ENCODE measurements at regions not wholly inside any gene's neighbourhood (a gene's known extent, or its start where the extent isn't known, plus 50 kb on each side); places are given as distances from the start of the nearest gene placed in this dataset.
"Not testable (repeated sequence)": the region's sequence is repeated elsewhere in the genome, so short reads cannot be mapped to it uniquely, and the experiment has no call there.

GRCh38 chr14:105947599-105947998 is 421.2 kb downstream of the TMEM121 start:
- no peaks in the 10 kb centered on the region for H3K27me3 Mint-ChIP-seq (ENCODE audit: insufficient read depth, unreplicated experiment)
- no peak overlapping the region for H3K27ac Mint-ChIP-seq (ENCODE audit: unreplicated experiment)
- BruUV-seq (replicated peaks): no TSS peak
- ChIA-PET CTCF (no interaction called here), POLR2A (no interaction called here)
- no peaks in the 10 kb centered on the region for H3K36me3 Mint-ChIP-seq (ENCODE audit: insufficient read depth, unreplicated experiment)
- Histone ChIP-seq H3K4me1 (no peaks in the 10 kb centered on the region; the same call in 1 of the 2 replicates), H3K9me3 (no peaks in the 10 kb centered on the region), H3K36me3 (ENCODE audit: control insufficient read depth, insufficient read depth, low read length) (no peaks in the 10 kb centered on the region), H3K4me3 (ENCODE audit: low read depth, low read length) (no peak overlapping the region), H3K27me3 (replicated peaks; ENCODE audit: control insufficient read depth, insufficient read depth, low read length) (no peaks in the 10 kb centered on the region)
- H3K4me1 Mint-ChIP-seq (ENCODE audit: low read depth, unreplicated experiment): peaks cover 13% of the 10 kb centered on the region
- intact Hi-C loops (cut with micrococcal nuclease; ENCODE audit: unreplicated experiment): no loop called here
- TF ChIP-seq CTCF (IDR thresholded peaks at IDR 0.05; ENCODE audit: insufficient read depth in 1 of 2, low read depth in 1 of 2, low read length in 1 of 2, severe bottlenecking in 1 of 2, unreplicated experiment in 1 of 2): no peak
- no peak overlapping the region for H3K4me3 Mint-ChIP-seq (ENCODE audit: unreplicated experiment)
- DNase-seq: no peak
- H3K9me3 Mint-ChIP-seq (ENCODE audit: unreplicated experiment): no peaks in the 10 kb centered on the region

- intact Hi-C loops (cut with micrococcal nuclease; ENCODE audit: unreplicated experiment); H3K36me3 ChIP-seq (ENCODE audit: control insufficient read depth, insufficient read depth, low read length); BruUV-seq (replicated peaks); H3K9me3 Mint-ChIP-seq (ENCODE audit: unreplicated experiment); H3K27me3 ChIP-seq (replicated peaks; ENCODE audit: control insufficient read depth, insufficient read depth, low read length); H3K36me3 Mint-ChIP-seq (ENCODE audit: insufficient read depth, unreplicated experiment); H3K27me3 Mint-ChIP-seq (ENCODE audit: insufficient read depth, unreplicated experiment); POLR2A ChIA-PET; H3K9me3 ChIP-seq; H3K4me3 Mint-ChIP-seq (ENCODE audit: unreplicated experiment); H3K4me3 ChIP-seq (ENCODE audit: low read depth, low read length); H3K4me1 ChIP-seq: not testable (repeated sequence)
- Mint-ChIP-seq H3K4me1 (ENCODE audit: low read depth, unreplicated experiment) (peaks cover 13% of the 10 kb centered on the region), H3K27ac (ENCODE audit: unreplicated experiment) (peak overlapping the region; percentile 10)
- DNase-seq: peak in 1 of 2 experiments; percentile 27
- CTCF ChIA-PET: interaction anchor here (0.7 kb wide), 1 partner anchor 261 kb away, joined by 7 read pairs; no protein-coding TSS in a partner anchor
These were observed 422.6 kb downstream of the TMEM121 start for GRCh38 chr14:105948955-105949354.

- intact Hi-C loops (cut with micrococcal nuclease; ENCODE audit: unreplicated experiment); H3K4me3 Mint-ChIP-seq (ENCODE audit: unreplicated experiment); BruUV-seq (replicated peaks); H3K27me3 ChIP-seq (replicated peaks; ENCODE audit: control insufficient read depth, insufficient read depth, low read length); POLR2A ChIA-PET; H3K9me3 ChIP-seq; H3K36me3 Mint-ChIP-seq (ENCODE audit: insufficient read depth, unreplicated experiment); H3K9me3 Mint-ChIP-seq (ENCODE audit: unreplicated experiment); DNase-seq; H3K27me3 Mint-ChIP-seq (ENCODE audit: insufficient read depth, unreplicated experiment); H3K27ac Mint-ChIP-seq (ENCODE audit: unreplicated experiment); H3K36me3 ChIP-seq (ENCODE audit: control insufficient read depth, insufficient read depth, low read length); CTCF ChIA-PET; H3K4me3 ChIP-seq (ENCODE audit: low read depth, low read length); H3K4me1 ChIP-seq: not testable (repeated sequence)
- peaks cover 13% of the 10 kb centered on the region for H3K4me1 Mint-ChIP-seq (ENCODE audit: low read depth, unreplicated experiment)
These were observed 424.0 kb downstream of the TMEM121 start for GRCh38 chr14:105950364-105950892.

- Histone ChIP-seq H3K9me3 (no peaks in the 10 kb centered on the region), H3K4me1 (no peaks in the 10 kb centered on the region), H3K36me3 (ENCODE audit: control insufficient read depth, insufficient read depth, low read length) (no peaks in the 10 kb centered on the region), H3K4me3 (ENCODE audit: low read depth, low read length) (no peak overlapping the region), H3K27me3 (replicated peaks; ENCODE audit: control insufficient read depth, insufficient read depth, low read length) (no peaks in the 10 kb centered on the region)
- Mint-ChIP-seq H3K4me3 (ENCODE audit: unreplicated experiment) (no peak overlapping the region), H3K36me3 (ENCODE audit: insufficient read depth, unreplicated experiment) (no peaks in the 10 kb centered on the region), H3K27ac (ENCODE audit: unreplicated experiment) (no peak overlapping the region), H3K9me3 (ENCODE audit: unreplicated experiment) (no peaks in the 10 kb centered on the region), H3K4me1 (ENCODE audit: low read depth, unreplicated experiment) (peaks cover 13% of the 10 kb centered on the region), H3K27me3 (ENCODE audit: insufficient read depth, unreplicated experiment) (no peaks in the 10 kb centered on the region)
- no TSS peak for BruUV-seq (replicated peaks)
- no peak for TF ChIP-seq CTCF (IDR thresholded peaks at IDR 0.05; ENCODE audit: insufficient read depth in 1 of 2, low read depth in 1 of 2, low read length in 1 of 2, severe bottlenecking in 1 of 2, unreplicated experiment in 1 of 2)
- DNase-seq: no peak
- intact Hi-C loops (cut with micrococcal nuclease; ENCODE audit: unreplicated experiment): no loop called here
- CTCF ChIA-PET: no interaction called here
- POLR2A ChIA-PET: no interaction called here
These were observed 425.0 kb downstream of the TMEM121 start for GRCh38 chr14:105951399-105951798.
